ENCODE measurements at regions not wholly inside any gene's neighbourhood (a gene's known extent, or its start where the extent isn't known, plus 50 kb on each side); places are given as distances from the start of the nearest gene placed in this dataset.

DNA sequence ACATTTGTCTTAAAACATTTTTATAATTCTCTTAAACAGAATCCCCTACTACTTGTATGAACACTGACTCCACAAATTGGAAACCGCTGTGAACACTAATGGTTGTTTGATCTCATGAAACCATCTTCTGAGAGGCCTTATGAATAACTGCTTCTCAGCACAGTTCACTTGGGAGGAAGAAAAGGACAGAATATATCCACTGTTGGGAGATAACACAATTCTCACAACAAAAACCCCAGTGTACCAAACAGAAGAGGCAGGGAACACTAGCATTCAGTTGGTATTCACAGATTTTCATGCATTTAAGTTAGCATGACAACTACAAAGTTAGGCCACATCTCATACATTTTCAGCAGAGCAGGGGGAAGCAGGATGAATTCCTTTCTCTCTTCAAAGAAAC lies 89.0 kb upstream of the SELENOP start:
- intact Hi-C loops (cut with micrococcal nuclease), result no loop called here

DNA sequence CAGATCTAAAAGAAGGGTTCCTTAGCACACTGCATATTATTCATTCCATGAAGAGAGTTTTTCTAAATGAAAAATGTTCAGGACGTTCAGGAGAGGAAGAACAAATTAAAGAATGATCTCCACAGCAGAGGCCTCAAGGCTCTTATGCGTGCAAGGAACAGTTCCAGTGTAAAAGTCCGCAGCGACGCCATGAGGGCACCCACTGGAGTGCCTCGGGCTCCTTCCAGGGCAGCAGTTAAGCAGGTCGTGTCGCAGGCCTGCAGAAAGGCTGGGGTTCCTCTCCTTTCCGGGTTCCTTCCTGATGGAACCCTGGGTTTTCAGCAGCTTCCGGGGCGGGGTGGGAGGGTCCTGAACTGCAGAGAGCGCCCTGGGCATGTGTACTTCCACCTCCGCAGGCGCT lies 87.1 kb upstream of the SELENOP start:
- intact Hi-C loops (cut with micrococcal nuclease), result no loop called here

GRCh38 chr5:42896523-42896922 lies 84.8 kb upstream of the SELENOP start:
- intact Hi-C loops (cut with micrococcal nuclease), result no loop called here

DNA sequence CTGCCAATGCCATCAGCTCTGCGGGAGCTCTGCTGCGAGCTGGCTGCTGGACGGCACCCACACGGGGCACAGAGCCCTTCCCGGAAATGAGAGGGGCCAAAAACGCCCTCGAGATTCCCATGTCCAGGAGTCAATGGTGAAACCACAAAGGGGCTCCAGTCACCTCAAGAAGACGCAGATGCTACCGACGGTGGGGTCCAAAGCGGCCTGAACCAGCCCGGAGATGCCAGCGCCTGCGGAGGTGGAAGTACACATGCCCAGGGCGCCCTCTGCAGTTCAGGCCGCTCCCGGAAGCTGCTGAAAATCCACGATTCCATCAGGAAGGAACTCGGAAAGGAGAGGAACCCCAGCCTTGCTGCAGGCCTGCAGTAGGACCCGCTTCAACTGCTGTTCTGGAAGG lies 82.4 kb upstream of the SELENOP start:
- intact Hi-C loops (cut with micrococcal nuclease), result no loop called here

DNA sequence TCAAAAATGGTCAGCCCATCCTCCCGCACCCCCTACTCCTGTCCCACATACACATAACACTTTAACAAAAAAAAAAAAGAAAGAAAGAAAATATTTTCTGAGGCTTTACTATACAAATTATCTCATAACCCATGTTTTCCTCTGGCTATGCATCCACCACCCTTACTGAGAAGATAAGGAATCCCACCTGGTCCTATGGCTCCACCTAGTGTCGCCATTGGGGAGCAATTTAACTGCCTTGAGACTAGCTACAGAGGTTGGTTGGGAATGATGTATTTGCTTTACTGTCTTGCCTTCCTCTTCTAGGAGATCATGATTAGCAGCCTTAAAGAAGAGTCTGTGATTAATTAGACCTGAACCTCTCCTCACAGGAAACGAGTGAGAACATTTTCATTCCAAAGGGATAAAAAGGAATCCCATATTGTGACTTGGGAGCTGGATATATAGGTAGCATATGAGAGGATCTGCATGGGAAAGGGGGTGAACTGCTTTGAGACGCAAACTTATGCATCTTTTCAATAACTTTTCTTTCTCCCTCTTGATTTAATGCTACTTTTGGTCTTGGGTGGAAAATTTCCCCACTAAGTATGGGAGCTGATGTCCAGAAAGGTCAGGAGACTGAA lies 77.7 kb upstream of the SELENOP start:
- intact Hi-C loops (cut with micrococcal nuclease), result loop anchor here (2.0 to 10.0 kb wide), 7 partner anchors 115 to 1035 kb away; partner anchors contain the start of genes FBXO4 and GHR

- intact Hi-C loops (cut with micrococcal nuclease), result loop anchor here (2.0 to 10.0 kb wide), 7 partner anchors 114 to 1034 kb away; partner anchors contain the start of genes FBXO4 and GHR
Measured at GRCh38 chr5:42888771-42889170, 77.1 kb upstream of the SELENOP start.

- intact Hi-C loops (cut with micrococcal nuclease), result loop anchor here (5.0 to 10.0 kb wide), 6 partner anchors 113 to 1033 kb away; partner anchors contain the start of genes FBXO4 and GHR
Measured at GRCh38 chr5:42887575-42887974, 75.9 kb upstream of the SELENOP start.

DNA sequence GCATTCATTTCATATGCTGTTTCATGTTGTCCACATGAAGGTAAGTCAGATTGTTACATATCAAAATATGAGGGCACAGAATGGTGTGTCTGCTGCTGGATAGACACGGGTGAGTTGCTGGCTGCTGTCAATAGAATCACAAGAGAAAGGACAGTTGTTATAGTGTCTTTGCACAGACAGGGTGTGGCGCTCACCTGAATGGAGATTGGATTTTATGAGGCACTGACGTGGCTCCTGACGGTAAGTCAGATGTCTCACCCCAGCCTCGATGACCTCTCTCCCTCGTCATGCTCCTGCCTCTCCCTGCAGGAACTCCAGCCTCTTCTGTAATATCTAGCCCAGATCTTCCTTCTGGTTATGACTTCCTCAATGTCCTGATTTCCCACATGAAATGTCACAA lies 75.4 kb upstream of the SELENOP start:
- intact Hi-C loops (cut with micrococcal nuclease), result loop anchor here (5.0 to 10.0 kb wide), 6 partner anchors 112 to 1032 kb away; partner anchors contain the start of genes FBXO4 and GHR

DNA sequence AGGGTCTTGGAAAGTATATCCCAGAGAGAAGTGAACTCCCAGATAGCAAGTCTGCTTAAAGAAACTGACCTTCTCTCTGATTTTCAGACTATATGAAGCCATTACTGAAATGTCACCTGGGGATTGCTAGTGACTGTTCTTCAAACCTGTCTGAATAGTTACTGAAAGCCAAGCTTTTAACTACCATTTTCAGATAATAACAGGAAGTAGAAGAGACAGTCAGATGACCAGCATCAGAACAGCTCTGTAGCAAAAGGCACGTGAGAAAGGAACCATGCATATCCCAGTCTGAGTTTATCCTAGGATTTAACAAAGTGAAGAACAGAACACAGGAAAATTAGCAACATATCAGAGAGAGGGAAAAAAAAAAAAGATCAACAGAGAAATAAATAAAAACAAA lies 74.9 kb upstream of the SELENOP start:
- intact Hi-C loops (cut with micrococcal nuclease), result loop anchor here (5.0 to 10.0 kb wide), 6 partner anchors 112 to 1032 kb away; partner anchors contain the start of genes FBXO4 and GHR

DNA sequence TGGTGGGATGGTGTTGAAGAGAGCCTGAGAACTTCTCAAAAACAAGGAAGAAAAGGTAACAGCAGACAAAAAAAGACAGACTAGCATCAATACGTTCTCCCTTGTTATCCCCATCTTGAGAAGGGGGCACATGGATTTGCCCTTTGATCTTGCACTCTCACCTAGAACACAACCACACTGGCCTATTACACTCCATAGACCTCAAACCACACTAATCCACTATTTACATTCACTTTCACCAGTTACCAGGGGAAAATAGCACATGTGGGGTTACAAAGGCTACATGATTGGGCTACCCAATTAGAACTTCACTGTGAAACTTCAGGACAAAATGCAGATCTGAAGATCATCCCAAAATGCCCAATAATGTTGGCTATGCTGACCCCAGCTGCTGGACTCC lies 72.6 kb upstream of the SELENOP start:
- intact Hi-C loops (cut with micrococcal nuclease), result loop anchor here (10.0 kb wide), 4 partner anchors 110 to 1030 kb away; no protein-coding TSS in a partner anchor

DNA sequence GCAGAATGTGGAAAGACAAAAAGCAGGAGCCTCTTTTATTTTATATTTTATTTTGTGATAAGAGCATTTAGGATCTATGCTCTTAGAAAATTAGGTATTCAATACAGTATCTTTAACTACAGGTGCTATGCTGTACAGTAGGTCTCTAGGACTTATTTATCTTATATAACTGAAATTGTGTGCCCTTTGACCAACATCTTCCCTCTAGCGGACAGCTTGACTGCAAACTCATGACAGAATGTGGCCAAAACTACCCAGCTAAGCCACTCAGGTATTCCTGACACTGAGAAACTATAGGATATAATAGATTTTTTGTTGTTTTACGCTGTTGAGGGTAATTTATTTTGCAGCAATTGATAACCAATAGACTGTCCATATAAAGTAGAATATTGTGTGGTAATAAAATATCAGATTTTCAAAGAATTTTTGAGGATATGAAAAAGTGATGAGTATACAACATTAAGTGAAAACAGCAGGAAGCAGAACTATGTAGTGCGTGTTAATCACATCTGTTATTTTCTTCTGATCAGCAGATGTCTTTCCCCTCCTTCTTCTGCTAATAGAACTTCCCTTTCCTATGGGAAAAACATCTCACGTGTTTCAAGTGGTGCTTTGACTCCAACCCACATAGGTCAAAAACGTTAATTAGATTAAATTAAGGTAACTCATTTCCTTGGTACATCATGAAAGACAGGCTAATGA lies 69.9 kb upstream of the SELENOP start:
- intact Hi-C loops (cut with micrococcal nuclease), result loop anchor here (10.0 kb wide), 4 partner anchors 107 to 1027 kb away; no protein-coding TSS in a partner anchor

GRCh38 chr5:42880496-42881150 lies 68.9 kb upstream of the SELENOP start:
- intact Hi-C loops (cut with micrococcal nuclease), result loop anchor here (10.0 kb wide), 4 partner anchors 106 to 1026 kb away; no protein-coding TSS in a partner anchor

DNA sequence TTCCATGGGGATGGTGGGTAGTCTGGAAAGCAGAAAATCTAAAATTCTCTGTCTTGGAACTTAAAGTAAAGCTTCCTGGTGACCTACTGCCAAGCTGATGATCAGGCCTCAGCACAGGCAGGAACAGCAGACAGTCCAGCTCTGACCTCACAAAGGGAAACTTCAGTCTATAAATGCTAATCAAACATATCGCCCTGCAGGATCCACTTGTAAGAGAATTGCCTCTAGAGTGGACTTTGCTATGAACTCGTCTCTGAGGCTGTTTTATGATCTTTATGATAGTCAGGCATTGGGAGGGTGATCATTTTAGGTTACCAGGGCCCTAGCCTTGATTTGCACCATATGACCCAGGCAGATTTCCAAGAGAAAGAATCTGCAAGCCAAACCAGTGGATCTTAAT lies 67.6 kb upstream of the SELENOP start:
- intact Hi-C loops (cut with micrococcal nuclease), result no loop called here

GRCh38 chr5:42878550-42878949 lies 66.9 kb upstream of the SELENOP start:
- intact Hi-C loops (cut with micrococcal nuclease), result no loop called here

GRCh38 chr5:42878041-42878440 lies 66.3 kb upstream of the SELENOP start:
- intact Hi-C loops (cut with micrococcal nuclease), result no loop called here

- intact Hi-C loops (cut with micrococcal nuclease), result no loop called here
Measured at GRCh38 chr5:42877431-42877830, 65.7 kb upstream of the SELENOP start.

- intact Hi-C loops (cut with micrococcal nuclease), result no loop called here
Measured at GRCh38 chr5:42876375-42876844, 64.7 kb upstream of the SELENOP start.

DNA sequence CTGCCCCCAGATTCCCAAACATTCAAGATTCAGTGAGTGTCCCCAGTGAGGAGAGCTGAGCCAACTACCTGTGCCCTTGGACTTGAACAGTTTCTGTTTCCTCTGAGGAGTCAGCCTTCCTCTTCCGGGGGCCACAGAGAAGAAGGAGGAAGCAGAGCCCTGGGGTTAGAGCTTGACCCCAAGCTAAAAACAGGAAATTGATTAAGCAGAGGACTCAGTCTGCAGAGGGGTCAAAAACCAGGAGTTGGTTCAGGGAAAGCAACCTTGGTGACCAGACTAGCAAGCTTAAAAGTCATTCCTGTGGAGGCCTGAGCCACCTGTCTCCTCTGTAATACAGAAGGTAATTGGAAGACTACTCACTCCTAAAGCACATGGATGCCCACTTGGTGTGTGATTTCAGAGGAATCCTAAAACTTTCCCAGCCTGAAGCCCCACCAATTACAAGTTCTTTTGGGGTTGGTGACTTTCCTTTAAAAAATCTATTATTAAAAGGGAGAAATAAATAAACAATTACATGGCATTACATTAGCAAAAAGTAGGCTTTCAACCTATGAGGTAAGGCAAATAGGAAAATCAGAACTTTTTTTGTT lies 64.2 kb upstream of the SELENOP start:
- intact Hi-C loops (cut with micrococcal nuclease), result no loop called here

GRCh38 chr5:42875211-42875610 lies 63.5 kb upstream of the SELENOP start:
- intact Hi-C loops (cut with micrococcal nuclease), result no loop called here

GRCh38 chr5:42874621-42875198 lies 63.0 kb upstream of the SELENOP start:
- intact Hi-C loops (cut with micrococcal nuclease), result no loop called here

DNA sequence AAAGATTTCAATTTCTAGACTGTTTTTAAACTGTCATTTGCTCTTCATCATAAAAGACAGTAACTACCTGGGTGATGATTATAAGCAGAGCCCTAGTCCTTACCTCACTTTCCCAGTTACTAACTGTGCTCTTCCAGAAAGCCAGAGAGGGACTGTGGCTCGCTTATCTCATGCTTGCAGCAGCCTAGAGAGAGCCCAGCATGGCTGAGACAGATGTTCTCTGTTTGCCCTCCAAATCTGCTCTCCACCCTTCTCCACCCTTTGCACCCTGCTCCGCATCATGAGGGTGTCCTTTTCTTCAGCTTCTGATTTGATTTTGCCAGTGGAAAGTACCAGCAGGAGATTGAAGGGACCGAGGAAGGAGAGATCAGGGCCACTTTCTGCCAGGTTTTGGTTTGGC lies 61.2 kb upstream of the SELENOP start:
- intact Hi-C loops (cut with micrococcal nuclease), result no loop called here
